Adrenal gland (tissue), 9 donors: ENCODE measurements at regions not wholly inside any gene's neighbourhood (a gene's known extent, or its start where the extent isn't known, plus 50 kb on each side); places are given as distances from the start of the nearest gene placed in this dataset.
A peak's percentile ranks its signal among the peaks of the same experiment; 100 is the strongest.

Experiments used
- DNase-seq, 7 donors: peaks; one replicate each; pipeline ENCODE4 v3.0.0-alpha.2; 2019 to 2020
- H3K27ac ChIP-seq, 5 donors: fragments of 200-600 bp; sonication (generic) in 4 of 5; 1 replicate in 3 of 5; 2 replicates in 2 of 5; pipeline versions ENCODE4 v1.5.1 to v1.8.0; 2016 to 2020; ENCODE audit warnings: mild to moderate bottlenecking in 1 of 5
- H3K27me3 ChIP-seq: fragments of 200-600 bp; 2 replicates; pipeline ENCODE4 v1.8.0; 2021
- H3K36me3 ChIP-seq, 2 donors: fragments of 200-600 bp; replicated peaks in 1 of 2; 1 replicate in 1 of 2; 2 replicates in 1 of 2; pipeline versions ENCODE4 v1.5.1 to v1.8.0; 2018 to 2022
- H3K4me1 ChIP-seq, 2 donors: fragments of 200-600 bp; replicated peaks in 1 of 2; 1 replicate in 1 of 2; 2 replicates in 1 of 2; pipeline versions ENCODE4 v1.5.1 to v1.8.0; 2018 to 2021
- H3K4me3 ChIP-seq, 4 donors: fragments of 200-600 bp; sonication (generic) in 3 of 4; one replicate each; pipeline ENCODE4 v1.5.1; 2016 to 2018
- H3K9me3 ChIP-seq, 3 donors: fragments of 200-600 bp; sonication (generic) in 1 of 3; replicated peaks in 1 of 3; 1 replicate in 2 of 3; 2 replicates in 1 of 3; pipeline versions ENCODE4 v1.5.1 to v1.8.0; 2016 to 2021
- POLR2A ChIP-seq, 2 donors: fragments of 450-650 bp; IDR thresholded peaks; one replicate each; pipeline ENCODE4 v1.6.1; 2017; ENCODE audit warnings: antibody characterized with exemption in 2 of 2, mild to moderate bottlenecking in 2 of 2, moderate library complexity in 1 of 2
- WGBS, 4 donors: extraction: QIAGEN DNeasy Blood & Tissue Kit in 2 of 4; methylation state at CpG; one replicate each; pipeline versions ENCODE4 v1.1.5 to v1.1.7; 2013 to 2017; 5-methylcytosine and 5-hydroxymethylcytosine counted together
- intact Hi-C, 2 donors: fragments of 100-400 bp; cut with DNase I; formaldehyde crosslinking; loops; one replicate each; pipeline versions ENCODE4 v1.14.1 to v1.15.0; 2022 to 2023
- microRNA counts, 2 donors: library from miRNA; unstranded; fragments of <30 nt; microRNA quantifications; one replicate each; lab custom pipeline; 2016
- microRNA-seq, 3 donors: library from miRNA; unstranded; fragments of <30 nt; microRNA quantifications; one replicate each; pipeline ENCODE4, GENCODE V29; 2017 to 2020
- small RNA-seq, 2 donors: library from RNA; depleted of rRNA; stranded (forward); fragments of <200 nt; gene quantifications; one replicate each; pipeline ENCODE3, GENCODE V24; 2016
- TF ChIP-seq, protein P1 (sequence below), 6 experiments: fragments of 450-650 bp in 4 of 6; fragments of 200-600 bp in 2 of 6; sonication (generic) in 1 of 6; IDR thresholded peaks; 1 replicate in 5 of 6; 2 replicates in 1 of 6; pipeline versions ENCODE4 v1.5.1 to v1.8.0; 2016 to 2021; ENCODE audit warnings: antibody characterized with exemption in 6 of 6, mild to moderate bottlenecking in 2 of 6, moderate library complexity in 1 of 6
- donor health status: healthy with polysubstance abuse.
- donor health status: Bipolar disorder and iron deficiency.
- donor health status: DM: yes; HTN: yes; CAD: no.
- donor health status: DM: no; HTN: no; CAD: no.
- donor health status: DM: no; HTN: no; CAD: no.

DNA sequence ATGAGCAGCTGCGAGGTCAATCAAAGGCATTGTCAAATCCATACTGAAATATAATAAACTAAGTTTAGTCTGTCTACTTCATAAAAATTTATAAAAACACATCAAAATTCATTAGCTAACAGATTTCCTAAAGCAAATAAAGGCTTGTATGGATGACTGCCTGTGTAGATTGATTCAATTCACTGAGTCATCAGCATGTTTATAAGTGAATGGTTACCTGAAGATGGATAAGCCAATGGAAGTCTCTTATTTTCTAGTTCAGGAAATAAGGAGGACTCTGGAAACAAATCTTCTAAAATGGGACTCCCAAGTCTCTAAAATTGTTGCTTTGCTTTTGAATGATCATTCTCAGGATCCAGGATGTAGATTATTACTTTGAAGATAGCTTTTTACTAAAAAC is 57.0 kb upstream of the HNRNPA3 start:
- intact Hi-C loops: no loop called here
- H3K9me3 ChIP-seq: no peaks in the 10 kb centered on the region
- no peaks in the 10 kb centered on the region for H3K36me3 ChIP-seq
- H3K27ac ChIP-seq: no peak overlapping the region
- no peak for DNase-seq
- TF ChIP-seq, protein P1, sequence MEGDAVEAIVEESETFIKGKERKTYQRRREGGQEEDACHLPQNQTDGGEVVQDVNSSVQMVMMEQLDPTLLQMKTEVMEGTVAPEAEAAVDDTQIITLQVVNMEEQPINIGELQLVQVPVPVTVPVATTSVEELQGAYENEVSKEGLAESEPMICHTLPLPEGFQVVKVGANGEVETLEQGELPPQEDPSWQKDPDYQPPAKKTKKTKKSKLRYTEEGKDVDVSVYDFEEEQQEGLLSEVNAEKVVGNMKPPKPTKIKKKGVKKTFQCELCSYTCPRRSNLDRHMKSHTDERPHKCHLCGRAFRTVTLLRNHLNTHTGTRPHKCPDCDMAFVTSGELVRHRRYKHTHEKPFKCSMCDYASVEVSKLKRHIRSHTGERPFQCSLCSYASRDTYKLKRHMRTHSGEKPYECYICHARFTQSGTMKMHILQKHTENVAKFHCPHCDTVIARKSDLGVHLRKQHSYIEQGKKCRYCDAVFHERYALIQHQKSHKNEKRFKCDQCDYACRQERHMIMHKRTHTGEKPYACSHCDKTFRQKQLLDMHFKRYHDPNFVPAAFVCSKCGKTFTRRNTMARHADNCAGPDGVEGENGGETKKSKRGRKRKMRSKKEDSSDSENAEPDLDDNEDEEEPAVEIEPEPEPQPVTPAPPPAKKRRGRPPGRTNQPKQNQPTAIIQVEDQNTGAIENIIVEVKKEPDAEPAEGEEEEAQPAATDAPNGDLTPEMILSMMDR (IDR thresholded peaks at IDR 0.05): no peak
- no peak for TF ChIP-seq POLR2A (IDR thresholded peaks at IDR 0.05)
- H3K4me3 ChIP-seq: no peak overlapping the region
- H3K27me3 ChIP-seq: no peaks in the 10 kb centered on the region
- WGBS, 4 donors: 91 to 100% (median 95%) methylated on average over 1 of the region's 1 CpG
- H3K4me1 ChIP-seq: no peaks in the 10 kb centered on the region

DNA sequence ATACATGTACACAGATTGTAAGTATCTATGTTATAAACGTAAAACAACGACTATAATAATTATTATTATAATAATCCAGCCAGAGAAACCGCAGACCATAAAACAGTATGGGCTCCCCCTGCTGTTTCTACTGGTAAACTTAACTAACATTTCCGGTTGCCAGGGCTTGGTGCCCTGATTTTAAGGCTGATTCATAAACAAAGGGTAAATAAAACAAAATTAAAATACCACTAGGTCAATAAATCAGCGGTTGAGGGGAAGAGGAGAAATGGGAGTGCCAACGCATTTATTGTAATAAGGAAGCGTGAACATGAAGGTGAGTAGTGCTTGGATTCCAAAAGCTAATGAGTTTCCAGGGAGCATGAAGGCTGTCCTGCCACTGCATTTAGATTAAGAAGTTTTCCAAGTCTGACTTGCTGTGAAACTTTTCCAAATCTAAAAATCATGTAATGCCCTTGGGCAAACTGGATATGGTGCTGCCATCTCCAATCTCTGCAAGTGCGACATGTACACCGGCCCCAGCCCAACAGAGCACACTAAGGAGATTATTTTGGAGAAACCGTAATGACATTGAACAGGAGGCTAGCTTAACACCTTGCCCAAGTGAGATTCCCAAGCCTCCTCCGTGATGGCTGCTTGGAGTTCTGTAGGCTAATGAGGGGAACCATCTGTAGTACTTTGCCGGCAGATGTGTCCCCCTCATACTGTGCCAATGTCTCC is 50.7 kb upstream of the HNRNPA3 start:
- 28 to 33% (median 29%) methylated on average over 12 of the region's 12 CpGs for WGBS, 4 donors
- intact Hi-C loops: loop anchor here (5.0 to 10.0 kb wide), 6 partner anchors 53 to 593 kb away; partner anchors contain the start of genes HNRNPA3 (in 1 of the 2) and NFE2L2 (in 1 of the 2)

More for the DNA sequence above, 50.7 kb upstream of the HNRNPA3 start:
- Histone ChIP-seq H3K4me3 (peak overlapping the region in 1 of 4 donors; percentile 2), H3K9me3 (no peaks in the 10 kb centered on the region), H3K36me3 (no peaks in the 10 kb centered on the region), H3K4me1 (peaks cover 16 to 29% of the 10 kb centered on the region in 2 donors), H3K27me3 (no peaks in the 10 kb centered on the region), H3K27ac (no peak overlapping the region)
- DNase-seq: peak in 5 of 7 donors; percentile 35 to 61 (median 44)
- TF ChIP-seq, protein P1 (IDR thresholded peaks at IDR 0.05): peak; percentile 46 to 58 (median 47)
- TF ChIP-seq POLR2A (IDR thresholded peaks at IDR 0.05): no peak

MicroRNAs encoded in the stretch of these regions (microRNA counts, 767-probe panel; counts per million panel counts)
- microRNA hsa-miR-1246 (lab: Ali Mortazavi, UCI): 0 counts per million in 2 donors

Small RNA genes lying in the stretch of these regions (microRNA-seq; reads per million reads assigned to microRNA genes)
- gene MIR1246: 0 to 0.45 (median 0) reads per million in 3 donors

Small RNA genes lying in the stretch of these regions (small RNA-seq; reads per million reads assigned to genes)
- gene RNA5SP112 (0 reads per million in 2 donors), gene RNU6-187P (0 reads per million in 2 donors), gene RNU6ATAC14P (0 reads per million in 2 donors)
